WI38 (cell line): ENCODE measurements at regions not wholly inside any gene's neighbourhood (a gene's known extent, or its start where the extent isn't known, plus 50 kb on each side); places are given as distances from the start of the nearest gene placed in this dataset.

Source experiments
- H3K4me3 ChIP-seq: 2 replicates; pipeline ENCODE4 v1.5.1; 2011; ENCODE audit warnings: low read depth, mild to moderate bottlenecking, control low read depth, low read length
- CTCF ChIP-seq: IDR thresholded peaks from 2 replicates; pipeline ENCODE4 v1.5.1; 2012; ENCODE audit warnings: low read depth, mild to moderate bottlenecking, control low read depth, low read length

GRCh38 chr21:38734646-38735365 is 70.9 kb upstream of the ETS2 start:
- peak overlapping the region; percentile 52 for H3K4me3 ChIP-seq
- no peak for TF ChIP-seq CTCF

DNA sequence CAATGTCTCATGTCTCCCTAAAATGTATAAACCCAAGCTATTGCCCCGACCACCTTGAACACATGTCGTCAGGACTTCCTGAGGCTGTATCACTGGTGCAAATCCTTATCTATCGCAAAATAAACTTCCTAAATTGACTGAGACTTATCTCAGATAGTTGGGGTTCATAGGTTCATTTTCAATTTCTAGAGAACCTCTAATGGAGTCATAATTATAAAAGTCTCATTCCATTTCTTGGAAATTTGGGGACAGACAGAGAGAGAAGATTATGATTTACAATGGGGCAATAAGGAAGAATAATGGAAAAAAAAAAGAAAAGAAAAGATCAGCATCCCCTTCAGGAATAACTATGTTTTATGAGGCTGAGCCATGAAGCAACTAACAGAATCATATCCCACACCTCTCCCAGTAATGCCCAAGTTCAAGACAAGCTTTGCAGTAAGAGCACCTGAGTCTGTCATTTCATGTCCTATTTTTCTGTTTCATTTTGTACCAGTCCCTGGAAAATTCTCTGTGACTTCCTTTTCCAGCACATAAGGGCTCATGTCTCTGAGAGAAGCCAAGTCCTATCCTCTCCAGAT is 70.0 kb upstream of the ETS2 start:
- no peak for TF ChIP-seq CTCF
- no peak overlapping the region for H3K4me3 ChIP-seq

DNA sequence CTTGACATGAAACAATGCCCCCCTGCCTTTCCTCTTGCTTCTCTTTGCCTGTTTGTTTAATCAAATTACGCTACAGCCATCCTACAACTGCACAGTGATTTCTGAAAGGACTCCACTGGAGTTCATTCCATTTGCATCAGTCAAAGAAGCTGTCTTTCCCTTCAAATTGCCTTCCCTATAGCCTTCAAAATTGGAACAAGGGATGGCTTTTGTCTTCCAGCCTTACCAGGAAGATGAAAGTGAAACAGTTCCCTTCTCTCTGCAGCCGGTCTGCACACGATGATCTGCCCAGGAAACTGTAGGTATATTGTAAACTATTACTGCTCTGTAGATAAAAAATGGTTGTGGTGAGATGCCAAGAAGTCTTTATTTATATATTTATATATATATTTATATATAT is 65.6 kb upstream of the ETS2 start:
- 0 out of 2 replicates have a peak overlapping the region, but pooled peaks have one; percentile 17 for H3K4me3 ChIP-seq

DNA sequence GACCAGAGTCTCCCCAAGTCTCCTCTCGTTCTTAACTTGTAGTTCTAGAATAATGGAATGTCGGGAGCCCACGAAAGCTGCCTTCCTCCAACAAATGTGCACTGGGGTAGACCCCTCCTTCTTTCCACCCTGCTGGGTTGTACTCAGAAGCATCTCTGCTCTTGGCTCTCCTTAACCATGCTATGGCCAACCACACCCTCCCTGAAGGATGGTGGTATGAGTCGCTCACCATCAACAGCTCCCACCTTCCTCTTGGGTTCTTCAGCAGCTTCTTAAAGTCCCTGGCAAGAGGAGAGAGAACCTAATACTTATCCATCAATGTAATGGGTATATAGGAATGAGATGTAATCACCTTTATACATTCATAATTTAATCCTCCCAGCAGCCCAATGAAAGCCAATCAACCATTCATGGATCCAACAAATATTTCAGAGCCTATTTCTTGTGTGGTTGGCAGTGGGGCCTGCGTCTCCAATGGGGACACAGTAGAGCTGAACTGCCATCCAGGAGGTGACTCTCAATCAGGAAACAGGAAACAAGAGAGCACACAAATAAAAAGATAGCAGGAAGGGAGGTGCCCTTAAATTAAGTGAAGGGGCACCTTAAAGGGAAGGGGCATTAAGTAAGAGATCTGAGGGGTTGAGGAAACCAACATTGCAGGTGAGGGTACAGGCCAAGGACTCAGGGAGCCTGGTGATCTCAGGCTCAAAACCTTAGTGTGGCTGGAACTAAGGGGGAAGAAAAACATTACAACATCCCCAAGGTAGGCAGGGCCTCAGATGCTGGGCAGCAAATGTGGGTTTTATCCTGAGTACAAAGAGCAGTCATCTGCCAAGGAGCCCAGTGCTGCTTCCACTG is 64.4 kb upstream of the ETS2 start:
- no peak for TF ChIP-seq CTCF

More for the DNA sequence above, 65.6 kb upstream of the ETS2 start:
- no peak for TF ChIP-seq CTCF

GRCh38 chr21:38741950-38742256 is 63.8 kb upstream of the ETS2 start:
- TF ChIP-seq CTCF, result no peak
- no peak overlapping the region for H3K4me3 ChIP-seq

More for the DNA sequence above, 64.4 kb upstream of the ETS2 start:
- H3K4me3 ChIP-seq, result no peak overlapping the region

DNA sequence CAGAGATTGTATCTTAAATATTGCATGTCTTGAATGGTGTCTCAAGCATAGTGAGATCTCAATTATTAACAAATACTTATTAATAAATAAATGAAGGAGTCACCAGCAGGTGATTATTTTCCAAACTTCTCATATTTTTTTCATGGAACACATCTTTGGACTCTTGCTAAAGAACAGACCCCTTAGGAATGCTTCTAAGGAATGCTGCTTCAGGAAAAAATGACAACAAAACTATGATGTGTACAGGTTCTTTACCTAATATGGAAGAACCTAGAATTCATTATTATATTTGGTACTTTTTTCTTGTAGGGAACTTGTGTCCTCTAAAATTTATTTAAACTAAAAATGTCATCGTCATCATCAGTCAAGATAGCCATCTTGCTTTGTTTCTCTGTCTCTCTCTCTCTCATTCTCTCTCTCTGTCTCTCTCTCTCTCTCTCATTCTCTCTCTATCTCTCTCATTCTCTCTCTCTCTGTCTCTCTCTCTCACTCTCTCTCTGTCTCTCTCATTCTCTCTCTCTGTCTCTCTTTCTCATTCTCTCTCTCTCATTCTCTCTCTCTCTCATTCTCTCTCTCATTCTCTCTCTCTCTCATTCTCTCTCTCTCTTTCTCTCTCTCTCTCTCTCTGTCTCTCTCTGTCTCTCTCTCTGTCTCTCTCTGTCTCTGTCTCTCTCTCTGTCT is 63.0 kb upstream of the ETS2 start:
- H3K4me3 ChIP-seq, result no peak overlapping the region
- TF ChIP-seq CTCF, result no peak
